Kidney capillary endothelial cell (primary cell): ENCODE measurements at regions not wholly inside any gene's neighbourhood (a gene's known extent, or its start where the extent isn't known, plus 50 kb on each side); places are given as distances from the start of the nearest gene placed in this dataset.
"Not testable (repeated sequence)": the region's sequence is repeated elsewhere in the genome, so short reads cannot be mapped to it uniquely, and the experiment has no call there.

ENCODE experiments used
- DNase-seq: peaks from one replicate; pipeline ENCODE4 v3.0.0-alpha.2; 2018; ENCODE audit warnings: low spot score

DNA sequence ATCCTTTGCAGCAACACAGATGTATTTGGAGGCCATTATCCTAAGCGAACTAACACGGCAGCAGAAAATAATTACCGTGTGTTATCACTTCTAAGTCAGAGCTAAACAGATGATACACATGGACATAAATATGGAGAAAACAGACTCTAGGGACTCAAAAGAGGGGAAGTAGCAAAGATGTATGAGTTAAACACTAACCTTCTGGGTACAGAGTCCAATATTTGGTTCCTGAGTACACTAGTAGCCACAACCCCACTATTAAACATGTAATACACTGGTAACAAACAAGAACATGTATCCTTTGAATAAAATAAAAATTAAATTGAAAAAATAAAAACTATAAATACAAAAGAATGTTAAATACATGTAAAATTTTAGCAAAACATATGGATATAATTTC, 118.0 kb upstream of the SLITRK5 start:
- no peak for DNase-seq

DNA sequence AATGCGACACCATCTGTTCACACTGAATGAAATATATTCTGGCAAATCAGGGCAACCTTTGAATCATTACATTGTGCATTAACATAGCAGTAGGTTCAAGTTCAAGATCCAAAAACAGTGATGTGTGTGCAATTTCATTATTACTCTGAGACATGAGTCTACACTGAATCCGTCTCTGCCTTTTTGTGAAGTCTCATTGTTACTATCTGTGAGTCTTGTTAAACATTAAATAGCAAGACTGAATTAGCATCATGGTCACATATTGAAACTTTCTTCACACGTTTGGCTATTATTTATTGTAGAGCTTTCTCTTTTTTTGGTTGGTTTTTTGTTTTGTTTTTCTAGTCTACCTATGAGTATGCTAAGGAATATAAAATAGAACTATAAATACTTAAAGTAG, 117.1 kb upstream of the SLITRK5 start:
- DNase-seq: no peak

DNA sequence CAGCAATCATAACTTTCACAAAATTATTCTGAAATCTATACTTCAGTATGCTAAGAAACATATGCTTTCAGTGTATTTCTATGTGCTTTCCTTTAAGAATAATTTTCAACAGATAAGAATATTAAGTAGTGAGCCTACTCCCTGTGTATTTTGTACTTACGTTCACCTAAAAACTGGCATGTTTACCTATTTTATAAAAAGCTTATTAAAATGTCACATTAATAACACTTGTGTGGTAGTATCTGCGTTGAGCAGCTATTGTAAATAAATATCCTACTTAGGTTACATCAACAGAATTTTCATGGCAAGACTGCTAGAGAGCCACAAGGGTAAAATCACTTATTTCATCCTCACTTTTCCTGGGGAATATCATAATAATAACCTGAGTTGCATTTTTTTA, 113.4 kb upstream of the SLITRK5 start:
- DNase-seq: no peak

DNA sequence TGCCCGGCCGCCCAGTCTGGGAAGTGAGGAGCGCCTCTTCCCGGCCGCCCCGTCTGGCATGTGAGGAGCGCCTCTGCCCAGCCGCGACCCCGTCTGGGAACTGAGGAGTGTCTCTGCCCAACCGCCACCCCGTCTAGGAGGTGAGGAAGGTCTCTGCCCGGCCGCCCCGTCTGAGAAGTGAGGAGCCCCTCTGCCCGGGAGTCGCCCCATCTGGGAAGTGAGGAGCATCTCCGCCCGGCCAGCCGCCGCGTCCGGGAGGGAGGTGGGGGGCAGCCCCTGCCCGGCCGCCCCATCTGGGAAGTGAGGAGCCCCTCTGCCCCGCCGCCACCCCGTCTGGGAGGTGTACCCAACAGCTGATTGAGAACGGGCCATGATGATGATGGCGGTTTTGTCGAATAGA, 109.6 kb upstream of the SLITRK5 start:
- not testable (repeated sequence) for DNase-seq

DNA sequence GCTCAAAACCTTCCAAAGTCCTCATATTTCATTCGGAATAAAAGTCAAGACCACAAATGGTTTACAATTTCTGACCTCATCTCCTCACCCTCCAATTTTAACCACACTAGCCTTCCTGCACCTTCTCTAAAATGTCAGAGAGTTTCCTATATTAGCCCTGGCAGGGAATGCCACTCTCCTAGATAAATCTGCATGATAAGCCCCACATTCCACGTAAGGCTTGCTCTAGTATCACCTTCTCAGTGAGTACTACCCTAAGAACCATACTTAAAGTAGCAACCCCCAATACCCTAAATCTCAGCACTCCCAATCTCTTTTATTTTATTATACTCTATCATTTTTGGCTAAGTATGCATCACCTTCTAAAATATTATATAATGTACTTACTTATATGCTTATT, 100.5 kb upstream of the SLITRK5 start:
- no peak for DNase-seq

DNA sequence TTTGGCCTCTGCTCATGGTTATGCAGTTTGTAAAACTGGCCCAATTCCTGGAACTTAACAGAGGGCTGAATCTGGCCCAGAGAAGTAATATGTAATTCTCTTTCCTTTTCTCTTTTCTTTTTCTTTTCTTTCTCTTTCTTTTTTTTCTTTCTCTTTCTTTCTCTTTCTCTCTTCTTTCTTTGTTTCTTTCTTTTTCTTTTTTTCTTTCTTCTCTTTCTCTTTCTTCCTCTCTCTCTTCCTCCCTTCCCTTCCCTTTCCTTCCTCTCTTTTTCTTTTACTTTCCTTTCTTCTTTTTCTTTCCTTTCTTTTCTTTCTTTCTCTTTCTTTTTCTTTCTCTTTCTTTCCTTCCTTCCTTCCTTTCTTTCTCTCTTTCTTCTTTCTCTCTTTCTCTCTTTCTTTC, 88.8 kb upstream of the SLITRK5 start:
- DNase-seq: no peak

DNA sequence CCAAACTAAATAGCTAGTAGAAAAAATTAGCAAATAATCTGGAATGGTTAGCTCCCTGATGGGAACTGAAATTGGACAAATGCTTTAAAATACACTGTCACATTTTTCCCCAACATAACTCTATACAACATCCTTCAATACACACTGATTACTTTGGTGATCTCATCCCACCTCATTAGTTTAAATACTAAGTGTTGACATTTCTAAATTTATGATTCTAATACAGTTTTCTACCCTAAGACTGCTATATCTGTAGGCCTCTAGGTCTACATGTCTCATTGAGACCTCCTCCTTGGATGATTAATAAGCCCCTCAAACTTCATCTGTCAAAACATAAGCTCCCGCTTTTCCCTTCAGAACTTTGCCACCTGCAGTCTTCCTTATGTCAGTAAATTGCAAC, 80.7 kb upstream of the SLITRK5 start:
- DNase-seq: no peak

DNA sequence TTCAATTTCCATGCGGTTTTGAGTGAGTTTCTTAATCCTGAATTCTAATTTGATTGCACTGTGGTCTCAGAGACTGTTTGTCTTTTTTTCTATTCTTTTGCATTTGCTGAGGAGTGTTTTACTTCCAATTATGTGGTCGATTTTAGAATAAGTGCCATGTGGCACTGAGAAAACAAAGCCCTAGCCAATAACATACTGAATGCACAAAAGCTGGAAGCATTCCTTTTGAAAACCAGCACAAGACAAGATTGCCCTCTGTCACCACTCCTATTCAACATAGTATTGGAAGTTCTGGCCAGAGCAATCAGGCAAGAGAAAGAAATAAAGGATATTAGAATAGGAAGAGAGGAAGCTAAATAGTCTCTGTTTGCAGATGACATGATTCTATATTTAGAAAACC, 66.7 kb upstream of the SLITRK5 start:
- DNase-seq: not testable (repeated sequence)

DNA sequence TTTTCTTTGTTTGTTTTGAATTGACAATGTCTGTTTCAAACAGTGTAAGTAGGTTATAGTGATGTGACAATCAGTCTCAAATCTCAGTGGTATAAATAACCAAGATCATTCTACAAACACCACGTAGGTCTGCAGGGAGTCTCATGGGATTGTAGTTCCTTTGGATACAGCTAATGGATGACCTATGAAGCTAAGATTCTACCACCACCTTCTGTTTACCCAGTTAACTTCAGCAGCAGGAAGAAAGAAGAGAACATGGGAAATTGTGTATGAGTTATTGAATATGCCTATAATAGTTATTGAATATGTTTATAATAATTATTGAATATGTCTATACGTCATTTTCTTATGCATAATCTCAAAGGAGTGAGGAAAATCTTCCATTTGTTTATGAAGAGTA, 63.9 kb upstream of the SLITRK5 start:
- DNase-seq: no peak

DNA sequence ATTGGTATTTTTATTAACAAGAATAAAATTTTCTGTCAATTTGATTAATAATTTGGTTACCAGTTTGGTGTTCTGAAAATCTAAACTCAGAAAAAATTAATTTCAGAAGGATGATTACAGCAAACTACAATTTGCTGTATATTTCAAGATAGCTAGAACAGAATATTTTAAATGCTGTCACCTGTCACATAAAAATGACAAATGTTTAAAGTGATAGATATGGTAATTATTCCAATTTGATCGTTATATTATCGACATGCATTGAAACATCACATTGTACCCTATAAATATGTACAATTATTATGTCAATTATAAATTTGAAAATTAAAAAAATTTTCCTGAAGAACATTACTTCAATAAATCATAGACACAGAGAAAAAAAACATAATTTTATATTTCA, 56.9 kb upstream of the SLITRK5 start:
- no peak for DNase-seq
